Uterus (tissue), 3 donors: ENCODE measurements at regions not wholly inside any gene's neighbourhood (a gene's known extent, or its start where the extent isn't known, plus 50 kb on each side); places are given as distances from the start of the nearest gene placed in this dataset.

Experiments used
- DNase-seq, 2 donors: peaks; one replicate each; pipeline ENCODE4 v3.0.0-alpha.2; 2019 to 2020
- H3K27ac ChIP-seq, 2 donors: fragments of 200-600 bp; sonication (generic); 1 replicate in 1 of 2; 2 replicates in 1 of 2; pipeline ENCODE4 v1.5.1; 2016 to 2018
- H3K27me3 ChIP-seq, 2 donors: fragments of 200-600 bp; sonication (generic); one replicate each; pipeline ENCODE4 v1.5.1; 2018 to 2019; ENCODE audit warnings: control low read depth in 1 of 2
- H3K36me3 ChIP-seq, 2 donors: fragments of 200-600 bp; sonication (generic); one replicate each; pipeline ENCODE4 v1.5.1; 2019; ENCODE audit warnings: control low read depth in 1 of 2
- H3K4me1 ChIP-seq, 2 donors: fragments of 200-600 bp; sonication (generic); one replicate each; pipeline ENCODE4 v1.5.1; 2018 to 2019; ENCODE audit warnings: control low read depth in 1 of 2
- H3K4me3 ChIP-seq, 2 donors: fragments of 200-600 bp; sonication (generic); 1 replicate in 1 of 2; 2 replicates in 1 of 2; pipeline ENCODE4 v1.5.1; 2018 to 2019; ENCODE audit warnings: mild to moderate bottlenecking in 1 of 2
- H3K9me3 ChIP-seq, 2 donors: fragments of 200-600 bp; sonication (generic); one replicate each; pipeline ENCODE4 v1.5.1; 2019; ENCODE audit warnings: control low read depth in 1 of 2
- POLR2A ChIP-seq, 2 donors: fragments of 450-650 bp; IDR thresholded peaks; one replicate each; pipeline ENCODE4 v1.6.1; 2016; ENCODE audit warnings: antibody characterized with exemption in 2 of 2, mild to moderate bottlenecking in 1 of 2, moderate library complexity in 1 of 2
- intact Hi-C: fragments of 100-400 bp; cut with DNase I; formaldehyde crosslinking; loops from one replicate; pipeline ENCODE4 v1.15.1; 2023; ENCODE audit warnings: low total_unique reads
- TF ChIP-seq, protein P1 (sequence below), 4 experiments: fragments of 200-600 bp in 2 of 4; fragments of 450-650 bp in 2 of 4; sonication (generic) in 2 of 4; IDR thresholded peaks; one replicate each; pipeline ENCODE4 v1.5.1; 2016 to 2019; ENCODE audit warnings: antibody characterized with exemption in 4 of 4, mild to moderate bottlenecking in 2 of 4, moderate library complexity in 1 of 4
- donor health status: DM: yes; HTN: yes; CAD: no.

DNA sequence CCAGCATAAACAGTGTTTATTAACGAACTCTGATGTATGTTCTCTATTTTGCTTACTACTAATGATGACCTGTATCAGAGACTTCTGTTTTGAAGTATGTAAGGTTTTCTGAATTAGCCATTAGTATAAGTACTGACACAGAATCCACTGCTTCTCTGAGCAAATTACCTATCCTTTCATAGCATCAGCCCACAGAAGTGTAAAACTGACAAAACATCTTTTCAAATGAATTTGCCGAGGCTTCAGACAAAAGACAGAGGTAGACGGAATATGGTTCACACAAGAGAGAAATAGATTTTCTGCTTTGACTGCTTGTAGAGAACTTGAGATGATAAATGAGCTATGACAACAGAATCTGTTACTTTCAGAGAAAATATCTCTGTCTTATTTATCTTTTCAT lies 1051.6 kb downstream of the AMY1C start:
- Histone ChIP-seq H3K27me3 (no peaks in the 10 kb centered on the region), H3K4me1 (no peaks in the 10 kb centered on the region), H3K4me3 (no peak overlapping the region), H3K27ac (no peak overlapping the region), H3K9me3 (no peaks in the 10 kb centered on the region), H3K36me3 (no peaks in the 10 kb centered on the region)
- intact Hi-C loops, result no loop called here
- no peak for TF ChIP-seq POLR2A (IDR thresholded peaks at IDR 0.05)
- TF ChIP-seq, protein P1, sequence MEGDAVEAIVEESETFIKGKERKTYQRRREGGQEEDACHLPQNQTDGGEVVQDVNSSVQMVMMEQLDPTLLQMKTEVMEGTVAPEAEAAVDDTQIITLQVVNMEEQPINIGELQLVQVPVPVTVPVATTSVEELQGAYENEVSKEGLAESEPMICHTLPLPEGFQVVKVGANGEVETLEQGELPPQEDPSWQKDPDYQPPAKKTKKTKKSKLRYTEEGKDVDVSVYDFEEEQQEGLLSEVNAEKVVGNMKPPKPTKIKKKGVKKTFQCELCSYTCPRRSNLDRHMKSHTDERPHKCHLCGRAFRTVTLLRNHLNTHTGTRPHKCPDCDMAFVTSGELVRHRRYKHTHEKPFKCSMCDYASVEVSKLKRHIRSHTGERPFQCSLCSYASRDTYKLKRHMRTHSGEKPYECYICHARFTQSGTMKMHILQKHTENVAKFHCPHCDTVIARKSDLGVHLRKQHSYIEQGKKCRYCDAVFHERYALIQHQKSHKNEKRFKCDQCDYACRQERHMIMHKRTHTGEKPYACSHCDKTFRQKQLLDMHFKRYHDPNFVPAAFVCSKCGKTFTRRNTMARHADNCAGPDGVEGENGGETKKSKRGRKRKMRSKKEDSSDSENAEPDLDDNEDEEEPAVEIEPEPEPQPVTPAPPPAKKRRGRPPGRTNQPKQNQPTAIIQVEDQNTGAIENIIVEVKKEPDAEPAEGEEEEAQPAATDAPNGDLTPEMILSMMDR (IDR thresholded peaks at IDR 0.05), result no peak
- no peak for DNase-seq

DNA sequence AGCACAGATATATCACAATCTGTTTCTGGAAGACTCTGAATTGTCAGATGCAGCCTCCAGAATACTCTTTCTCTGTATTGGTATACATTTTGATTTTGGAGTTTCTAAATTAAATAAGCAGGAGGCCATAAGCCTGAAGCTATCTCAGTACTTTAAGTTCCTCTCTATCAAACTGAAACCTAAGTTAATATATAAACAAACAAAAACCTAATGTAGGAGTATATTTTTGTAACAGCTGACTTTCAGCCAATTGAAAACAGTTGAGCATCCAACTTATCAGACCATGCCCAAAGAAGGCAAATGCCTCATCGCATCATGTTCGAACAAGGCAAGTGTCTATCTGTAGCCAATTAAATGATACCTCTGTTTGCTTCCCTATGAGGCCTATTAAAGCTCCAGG lies 1054.4 kb downstream of the AMY1C start:
- Histone ChIP-seq H3K4me1 (no peaks in the 10 kb centered on the region), H3K9me3 (no peaks in the 10 kb centered on the region), H3K27ac (no peak overlapping the region), H3K27me3 (no peaks in the 10 kb centered on the region), H3K36me3 (no peaks in the 10 kb centered on the region), H3K4me3 (no peak overlapping the region)
- no peak for DNase-seq
- intact Hi-C loops, result no loop called here
- no peak for TF ChIP-seq POLR2A (IDR thresholded peaks at IDR 0.05)
- TF ChIP-seq, protein P1 (IDR thresholded peaks at IDR 0.05), result no peak

GRCh38 chr1:104807590-104807989 lies 1057.9 kb downstream of the AMY1C start:
- H3K4me1 ChIP-seq, result no peaks in the 10 kb centered on the region
- DNase-seq, result no peak
- no peak overlapping the region for H3K27ac ChIP-seq
- intact Hi-C loops, result no loop called here
- no peak overlapping the region for H3K4me3 ChIP-seq
- no peaks in the 10 kb centered on the region for H3K9me3 ChIP-seq
- no peaks in the 10 kb centered on the region for H3K27me3 ChIP-seq
- TF ChIP-seq, protein P1 (IDR thresholded peaks at IDR 0.05), result no peak
- no peak for TF ChIP-seq POLR2A (IDR thresholded peaks at IDR 0.05)
- H3K36me3 ChIP-seq, result no peaks in the 10 kb centered on the region

- H3K4me3 ChIP-seq, result no peak overlapping the region
- H3K27me3 ChIP-seq, result no peaks in the 10 kb centered on the region
- H3K27ac ChIP-seq, result no peak overlapping the region
- DNase-seq, result no peak
- H3K9me3 ChIP-seq, result no peaks in the 10 kb centered on the region
- intact Hi-C loops, result no loop called here
- TF ChIP-seq, protein P1 (IDR thresholded peaks at IDR 0.05), result no peak
- TF ChIP-seq POLR2A (IDR thresholded peaks at IDR 0.05), result no peak
- no peaks in the 10 kb centered on the region for H3K4me1 ChIP-seq
- H3K36me3 ChIP-seq, result no peaks in the 10 kb centered on the region
Measured at GRCh38 chr1:104825401-104825800, 1075.7 kb downstream of the AMY1C start.

DNA sequence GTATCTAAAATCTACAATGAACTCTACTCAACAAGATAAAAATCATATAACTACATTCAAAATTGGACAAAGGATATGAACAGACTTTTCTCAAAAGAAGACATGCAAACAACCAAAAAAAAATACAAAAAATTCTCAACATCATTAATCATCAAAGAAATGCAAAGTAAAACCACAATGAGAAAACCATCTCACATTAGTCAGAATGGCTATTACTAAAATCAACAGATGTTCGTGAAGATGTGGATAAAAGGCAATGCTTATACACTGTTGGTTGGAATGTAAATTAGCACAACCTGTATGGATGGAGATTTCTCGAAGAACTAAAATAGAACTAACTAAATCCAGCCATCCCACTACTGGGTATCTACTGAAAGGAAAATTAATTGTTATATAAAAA lies 1080.8 kb downstream of the AMY1C start:
- intact Hi-C loops, result no loop called here
- no peaks in the 10 kb centered on the region for H3K9me3 ChIP-seq
- H3K36me3 ChIP-seq, result no peaks in the 10 kb centered on the region
- no peaks in the 10 kb centered on the region for H3K27me3 ChIP-seq
- TF ChIP-seq, protein P1 (IDR thresholded peaks at IDR 0.05), result no peak
- no peak for TF ChIP-seq POLR2A (IDR thresholded peaks at IDR 0.05)
- H3K4me1 ChIP-seq, result no peaks in the 10 kb centered on the region
- H3K27ac ChIP-seq, result no peak overlapping the region
- no peak overlapping the region for H3K4me3 ChIP-seq
- DNase-seq, result no peak
